ENCODE measurements at regions not wholly inside any gene's neighbourhood (a gene's known extent, or its start where the extent isn't known, plus 50 kb on each side); places are given as distances from the start of the nearest gene placed in this dataset.

DNA sequence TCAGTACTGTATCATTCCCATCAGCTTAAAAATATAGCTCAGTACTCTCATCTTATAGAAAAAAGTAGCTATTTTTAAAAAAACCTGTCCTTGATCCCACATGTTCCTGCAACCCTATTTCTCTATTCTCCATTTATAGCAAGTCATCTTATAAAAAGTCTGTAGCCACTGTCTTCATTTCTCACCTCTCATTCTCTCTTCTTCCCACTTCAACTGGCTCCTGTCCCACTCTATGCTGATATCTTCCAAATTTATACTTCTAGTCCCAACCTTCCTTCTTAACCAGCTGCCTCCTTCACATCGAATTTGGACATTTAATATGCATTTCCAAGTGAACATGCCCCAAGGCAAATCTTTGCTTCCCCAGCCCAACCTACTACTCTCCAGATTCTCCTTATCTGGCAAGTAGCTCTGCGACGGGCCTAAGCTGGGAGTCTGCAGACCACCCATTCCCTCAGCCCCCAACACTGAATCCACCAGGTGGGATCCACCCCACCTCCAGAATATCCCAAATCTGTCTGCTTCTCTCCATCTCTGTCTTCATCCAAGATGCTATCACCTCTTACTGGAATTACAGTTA, 52.0 kb upstream of the TANC2 start:
- H3K4me3 Mint-ChIP-seq = no peak overlapping the region
- no peaks in the 10 kb centered on the region for H3K36me3 Mint-ChIP-seq (ENCODE audit: insufficient read depth)
- H3K9me3 Mint-ChIP-seq = peaks cover 0 to 2% of the 10 kb centered on the region in 2 donors
- ATAC-seq (replicated peaks) = no peak
- peaks cover 10 to 40% of the 10 kb centered on the region in 2 donors for H3K27me3 Mint-ChIP-seq
- H3K4me1 Mint-ChIP-seq (ENCODE audit: low read depth in 2 of 2) = no peaks in the 10 kb centered on the region
- no peak for DNase-seq
- no peak overlapping the region for H3K27ac Mint-ChIP-seq

DNA sequence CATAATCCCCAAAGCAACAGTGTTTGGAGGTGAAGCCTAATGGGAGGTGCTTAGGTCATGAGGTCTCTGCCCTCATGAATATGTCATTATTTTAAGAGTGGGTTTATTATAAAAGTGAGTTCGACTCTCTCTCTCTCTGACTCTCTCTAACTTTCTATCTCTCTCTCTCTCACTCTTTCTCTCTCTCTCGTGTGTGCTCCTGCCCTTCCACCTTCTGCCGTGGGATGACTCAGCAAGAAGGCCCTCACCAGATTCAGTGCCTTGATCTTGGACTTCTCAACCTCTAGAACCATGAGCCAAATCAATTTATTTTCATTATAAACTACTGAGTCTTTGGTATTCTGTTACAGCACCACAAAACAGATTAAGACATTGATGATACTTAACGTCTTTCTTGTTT, 53.7 kb upstream of the TANC2 start:
- H3K4me1 Mint-ChIP-seq (ENCODE audit: low read depth in 2 of 2) = no peaks in the 10 kb centered on the region
- no peak overlapping the region for H3K27ac Mint-ChIP-seq
- ATAC-seq (replicated peaks) (no peak), DNase-seq (no peak)
- peaks cover 0 to 2% of the 10 kb centered on the region in 2 donors for H3K9me3 Mint-ChIP-seq
- H3K36me3 Mint-ChIP-seq (ENCODE audit: insufficient read depth) = no peaks in the 10 kb centered on the region
- H3K27me3 Mint-ChIP-seq = peaks cover 17 to 41% of the 10 kb centered on the region in 2 donors
- H3K4me3 Mint-ChIP-seq = no peak overlapping the region

DNA sequence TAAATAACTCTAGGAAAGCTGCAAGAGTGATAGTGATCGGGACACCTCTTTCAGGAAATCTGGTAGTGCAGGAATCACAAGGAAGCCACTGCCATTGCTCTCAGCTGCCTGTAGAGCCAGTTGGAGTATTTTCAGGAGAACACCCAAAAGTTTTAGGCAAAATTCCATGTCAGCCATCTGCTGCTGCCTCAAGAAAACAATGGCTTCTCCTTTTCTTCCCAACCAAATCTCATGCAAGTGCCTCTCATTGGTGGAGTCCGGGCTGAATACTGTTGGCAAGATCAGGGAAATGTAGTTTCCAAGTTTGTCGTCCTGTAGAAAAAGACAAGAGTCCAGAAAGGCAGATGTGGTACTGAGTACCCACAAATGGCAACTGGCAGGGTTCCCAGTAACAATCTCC, 54.9 kb upstream of the TANC2 start:
- peaks cover 17 to 38% of the 10 kb centered on the region in 2 donors for H3K27me3 Mint-ChIP-seq
- H3K4me1 Mint-ChIP-seq (ENCODE audit: low read depth in 2 of 2) = no peaks in the 10 kb centered on the region
- H3K36me3 Mint-ChIP-seq (ENCODE audit: insufficient read depth) = no peaks in the 10 kb centered on the region
- no peak for ATAC-seq (replicated peaks)
- no peak overlapping the region for H3K4me3 Mint-ChIP-seq
- H3K27ac Mint-ChIP-seq = no peak overlapping the region
- H3K9me3 Mint-ChIP-seq = peaks cover 0 to 2% of the 10 kb centered on the region in 2 donors
- no peak for DNase-seq

DNA sequence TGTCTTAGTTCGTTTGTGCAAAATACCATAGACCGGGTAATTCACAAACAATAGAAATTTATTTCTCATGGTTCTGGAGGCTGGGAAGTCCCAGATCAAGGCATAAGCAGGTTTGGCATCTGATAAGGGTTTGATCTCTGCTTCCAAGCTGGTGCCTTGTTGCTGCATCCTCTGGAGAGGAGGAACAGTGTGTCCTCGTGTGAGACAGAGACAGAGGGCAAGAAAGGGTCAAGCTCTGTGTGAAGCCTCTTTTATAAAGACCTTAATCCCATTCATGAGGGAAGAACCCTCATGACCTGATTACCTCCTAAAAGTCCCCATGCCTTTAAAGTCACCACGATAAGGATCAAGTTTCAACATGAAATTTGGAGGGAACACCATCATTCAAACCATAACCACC, 55.8 kb upstream of the TANC2 start:
- peaks cover 0 to 2% of the 10 kb centered on the region in 2 donors for H3K9me3 Mint-ChIP-seq

DNA sequence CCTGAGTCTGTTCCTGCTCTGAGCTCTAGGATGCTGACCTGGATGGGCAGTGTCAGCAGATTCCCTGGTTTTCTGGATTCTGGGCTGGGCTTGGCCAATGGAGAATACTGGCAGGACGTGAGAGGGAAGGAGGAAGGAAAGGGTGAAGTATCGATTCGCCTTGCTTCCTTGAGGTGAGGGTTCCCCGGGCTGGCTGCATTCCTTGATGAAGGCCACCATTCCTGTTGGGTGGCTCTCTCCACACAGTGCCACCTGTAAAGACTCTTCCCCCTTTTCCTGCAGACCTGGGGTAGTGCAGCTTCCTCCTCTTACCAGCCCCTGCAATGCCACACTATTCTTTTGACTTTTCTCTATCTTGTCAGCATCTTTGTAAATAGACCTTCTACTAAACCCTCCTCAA, 58.1 kb upstream of the TANC2 start:
- Mint-ChIP-seq H3K27me3 (peaks cover 11 to 21% of the 10 kb centered on the region in 2 donors), H3K27ac (no peak overlapping the region), H3K9me3 (peaks cover 0 to 2% of the 10 kb centered on the region in 2 donors), H3K4me1 (ENCODE audit: low read depth in 2 of 2) (no peaks in the 10 kb centered on the region), H3K4me3 (no peak overlapping the region), H3K36me3 (ENCODE audit: insufficient read depth) (no peaks in the 10 kb centered on the region)
- ATAC-seq (replicated peaks) = no peak
- no peak for DNase-seq

More for the DNA sequence above, 55.8 kb upstream of the TANC2 start:
- H3K36me3 Mint-ChIP-seq (ENCODE audit: insufficient read depth) = no peaks in the 10 kb centered on the region
- no peak overlapping the region for H3K4me3 Mint-ChIP-seq
- DNase-seq (no peak), ATAC-seq (replicated peaks) (no peak)
- H3K4me1 Mint-ChIP-seq (ENCODE audit: low read depth in 2 of 2) = no peaks in the 10 kb centered on the region
- no peak overlapping the region for H3K27ac Mint-ChIP-seq
- H3K27me3 Mint-ChIP-seq = peaks cover 15 to 37% of the 10 kb centered on the region in 2 donors

DNA sequence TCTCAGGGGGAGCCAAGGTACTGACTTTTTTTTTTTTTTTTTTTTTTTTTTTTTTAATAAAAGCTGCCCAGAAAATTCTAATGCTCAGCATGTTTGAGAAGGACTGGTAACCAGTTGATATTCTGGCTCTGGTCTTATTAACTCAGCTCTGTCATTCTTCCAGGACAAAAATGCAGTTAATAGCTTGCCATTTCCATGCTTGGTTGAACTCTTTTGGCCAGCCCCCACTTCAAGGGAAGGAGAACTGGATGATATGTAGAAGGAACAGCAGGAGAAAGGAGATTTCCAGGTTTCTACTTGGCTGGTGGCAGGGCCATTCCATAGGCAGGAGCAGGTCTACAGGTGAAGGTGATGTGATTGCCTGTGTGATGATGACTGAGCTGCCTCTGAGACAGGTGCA, 59.2 kb upstream of the TANC2 start:
- Mint-ChIP-seq H3K36me3 (ENCODE audit: insufficient read depth) (no peaks in the 10 kb centered on the region), H3K27me3 (peaks cover 22% of the 10 kb centered on the region in 2 donors), H3K9me3 (no peaks in the 10 kb centered on the region), H3K4me1 (ENCODE audit: low read depth in 2 of 2) (peaks cover 0 to 3% of the 10 kb centered on the region in 2 donors), H3K27ac (no peak overlapping the region), H3K4me3 (no peak overlapping the region)
- DNase-seq (no peak), ATAC-seq (replicated peaks) (no peak)

DNA sequence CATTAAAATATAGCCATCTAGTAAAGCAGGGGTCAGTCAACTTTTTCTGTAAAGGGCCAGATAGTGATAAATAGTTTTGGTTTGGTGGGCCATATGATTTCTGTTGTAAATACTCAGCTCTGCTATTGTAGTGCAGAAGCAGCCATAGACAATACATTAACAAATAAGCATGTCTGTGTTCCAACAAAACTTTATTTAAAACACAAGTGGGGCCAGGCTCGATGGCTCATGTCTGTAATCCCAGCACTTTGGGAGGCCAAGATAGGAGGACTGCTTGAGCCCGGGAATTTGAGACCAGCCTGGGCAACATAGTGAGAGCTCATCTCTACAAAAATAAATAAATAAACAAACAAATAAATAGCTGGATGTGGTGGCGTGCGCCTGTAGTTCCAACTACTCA, 60.8 kb upstream of the TANC2 start:
- no peak overlapping the region for H3K4me3 Mint-ChIP-seq
- no peaks in the 10 kb centered on the region for H3K36me3 Mint-ChIP-seq (ENCODE audit: insufficient read depth)
- no peak overlapping the region for H3K27ac Mint-ChIP-seq
- H3K4me1 Mint-ChIP-seq (ENCODE audit: low read depth in 2 of 2) = peaks cover 0 to 3% of the 10 kb centered on the region in 2 donors
- no peak for ATAC-seq (replicated peaks)
- H3K9me3 Mint-ChIP-seq = no peaks in the 10 kb centered on the region
- peaks cover 22 to 24% of the 10 kb centered on the region in 2 donors for H3K27me3 Mint-ChIP-seq
- DNase-seq = no peak

DNA sequence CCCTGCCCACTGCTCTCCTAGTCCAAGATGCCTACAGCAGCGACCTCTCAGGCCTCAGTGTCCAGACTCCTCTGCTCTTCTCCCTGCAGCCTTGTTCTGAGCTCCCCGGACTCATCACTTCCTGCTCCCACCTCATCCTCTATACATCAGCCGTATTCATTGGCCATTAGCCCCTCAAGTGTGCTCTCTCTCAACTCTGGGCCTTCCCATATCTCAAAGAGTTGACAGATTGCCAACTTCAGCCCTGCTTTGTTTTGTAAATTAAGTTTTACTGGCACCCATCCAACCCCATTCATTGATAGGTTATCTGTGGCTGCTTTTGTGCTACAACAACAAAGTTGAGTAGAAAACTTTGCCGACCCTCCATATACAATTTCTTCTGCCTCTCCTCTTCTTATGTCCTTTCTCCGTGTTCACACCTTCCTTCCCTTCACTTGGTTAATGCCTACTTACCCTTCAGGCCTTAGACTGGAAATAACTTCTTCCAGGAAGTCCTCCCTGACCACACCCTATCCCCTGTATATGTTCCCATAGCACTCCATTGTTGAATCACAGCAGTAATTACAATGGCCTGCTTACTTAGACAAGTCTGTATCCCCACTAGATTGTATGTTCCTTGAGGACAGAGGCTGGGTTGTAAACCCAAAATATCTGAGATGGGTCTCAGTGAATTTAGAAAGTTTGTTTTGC, 63.4 kb upstream of the TANC2 start:
- DNase-seq = no peak
- Mint-ChIP-seq H3K9me3 (no peaks in the 10 kb centered on the region), H3K27me3 (peaks cover 34 to 40% of the 10 kb centered on the region in 2 donors), H3K4me3 (no peak overlapping the region), H3K4me1 (ENCODE audit: low read depth in 2 of 2) (peaks cover 0 to 3% of the 10 kb centered on the region in 2 donors), H3K36me3 (ENCODE audit: insufficient read depth) (no peaks in the 10 kb centered on the region), H3K27ac (no peak overlapping the region)
- ATAC-seq (replicated peaks) = no peak

DNA sequence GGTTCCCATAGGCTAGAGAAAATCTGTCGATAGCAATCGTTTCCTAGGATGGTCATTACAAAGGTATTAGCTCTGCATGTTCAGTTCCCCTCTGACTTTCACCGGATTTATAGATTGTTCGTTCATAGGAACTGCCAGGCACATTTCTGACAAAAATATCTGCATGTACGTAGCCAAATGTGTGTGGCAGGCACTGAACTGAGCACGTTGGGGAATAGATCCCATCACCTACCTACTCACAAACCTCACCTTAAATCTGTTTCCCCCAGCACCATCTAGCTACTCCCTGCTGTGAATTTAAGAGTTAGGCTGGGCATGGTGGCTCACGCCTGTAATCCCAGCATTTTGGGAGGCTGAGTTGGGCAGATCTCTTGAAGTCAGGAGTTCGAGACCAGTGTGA, 64.5 kb upstream of the TANC2 start:
- DNase-seq = no peak
- ATAC-seq (replicated peaks) = no peak
- Mint-ChIP-seq H3K4me1 (ENCODE audit: low read depth in 2 of 2) (peaks cover 0 to 3% of the 10 kb centered on the region in 2 donors), H3K9me3 (no peaks in the 10 kb centered on the region), H3K27me3 (peaks cover 41 to 44% of the 10 kb centered on the region in 2 donors), H3K27ac (no peak overlapping the region), H3K4me3 (no peak overlapping the region), H3K36me3 (ENCODE audit: insufficient read depth) (no peaks in the 10 kb centered on the region)

DNA sequence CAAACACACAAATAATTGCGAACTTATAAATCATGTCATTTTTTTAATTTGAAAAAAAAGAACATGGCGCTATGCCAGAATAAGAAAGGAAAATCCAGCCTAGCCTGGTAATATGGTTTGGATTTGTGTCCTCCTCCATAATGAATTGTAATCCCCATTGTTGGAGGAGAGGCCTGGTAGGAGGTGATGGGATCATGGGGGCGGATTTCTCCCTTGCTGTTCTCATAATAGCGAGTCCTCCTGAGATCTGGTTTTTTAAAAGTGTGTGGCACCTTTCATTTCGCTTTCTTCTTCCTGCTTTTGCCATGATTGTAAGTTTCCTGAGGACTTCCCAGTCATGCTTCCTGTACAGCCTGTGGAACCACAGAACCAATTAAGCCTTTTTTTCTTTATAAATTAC, 65.9 kb upstream of the TANC2 start:
- Mint-ChIP-seq H3K4me1 (ENCODE audit: low read depth in 2 of 2) (peaks cover 0 to 3% of the 10 kb centered on the region in 2 donors), H3K9me3 (no peaks in the 10 kb centered on the region), H3K4me3 (no peak overlapping the region), H3K27ac (no peak overlapping the region), H3K36me3 (ENCODE audit: insufficient read depth) (no peaks in the 10 kb centered on the region), H3K27me3 (peaks cover 44 to 48% of the 10 kb centered on the region in 2 donors)
- no peak for DNase-seq
- no peak for ATAC-seq (replicated peaks)

DNA sequence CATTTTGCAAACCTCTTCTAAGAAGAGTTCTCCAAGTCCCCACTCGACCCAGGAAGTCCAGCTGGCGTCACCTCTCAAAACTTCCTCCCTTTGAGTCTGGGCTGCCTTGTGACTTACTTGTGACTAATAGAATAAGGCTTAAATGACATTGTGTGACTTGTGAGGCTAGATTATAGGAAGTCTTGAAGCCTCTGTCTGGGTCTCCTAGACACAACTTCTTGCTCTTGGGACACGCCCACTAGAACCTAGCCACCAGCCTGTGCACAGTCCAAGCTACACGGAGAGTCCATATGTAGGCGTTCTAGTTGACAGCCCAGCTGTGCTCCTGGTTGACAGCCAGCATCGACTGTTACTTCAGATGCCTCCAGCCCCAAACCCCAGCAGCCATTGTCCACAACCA, 66.7 kb upstream of the TANC2 start:
- ATAC-seq (replicated peaks) = no peak
- peaks cover 0 to 3% of the 10 kb centered on the region in 2 donors for H3K4me1 Mint-ChIP-seq (ENCODE audit: low read depth in 2 of 2)
- no peak overlapping the region for H3K27ac Mint-ChIP-seq
- no peaks in the 10 kb centered on the region for H3K36me3 Mint-ChIP-seq (ENCODE audit: insufficient read depth)
- no peak overlapping the region for H3K4me3 Mint-ChIP-seq
- no peaks in the 10 kb centered on the region for H3K9me3 Mint-ChIP-seq
- H3K27me3 Mint-ChIP-seq = peaks cover 44 to 50% of the 10 kb centered on the region in 2 donors
- DNase-seq = no peak

DNA sequence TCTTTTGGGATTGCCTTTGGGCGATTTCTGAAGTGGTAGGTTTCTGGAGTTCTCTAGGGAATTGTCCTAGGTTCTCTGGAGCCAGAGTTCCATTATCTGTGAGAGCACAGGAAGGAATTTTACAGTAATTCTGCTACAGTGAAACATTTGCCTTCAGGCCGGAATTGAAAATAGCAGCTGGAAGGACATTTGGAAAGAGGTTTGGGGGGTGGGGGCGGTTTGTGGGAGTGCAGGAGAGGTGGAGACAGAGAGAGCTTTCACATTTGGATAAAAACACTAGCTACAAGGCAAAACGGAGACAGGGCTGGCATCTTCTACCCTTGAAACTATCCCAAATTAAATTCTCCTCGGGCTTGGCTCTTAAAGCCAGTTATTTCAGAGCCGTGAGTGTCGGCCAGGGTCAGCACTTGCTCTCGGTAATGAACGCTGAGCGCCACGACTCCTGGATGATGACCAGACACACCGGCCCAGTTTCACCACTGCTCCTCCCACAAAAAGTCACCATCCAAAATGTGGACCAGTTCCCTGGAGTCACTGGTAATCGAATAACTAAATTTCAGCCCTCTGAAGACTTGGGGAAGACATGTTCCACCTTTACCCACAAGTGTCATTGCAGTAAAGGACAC, 67.7 kb upstream of the TANC2 start:
- Mint-ChIP-seq H3K4me3 (no peak overlapping the region), H3K36me3 (ENCODE audit: insufficient read depth) (no peaks in the 10 kb centered on the region), H3K9me3 (no peaks in the 10 kb centered on the region), H3K4me1 (ENCODE audit: low read depth in 2 of 2) (peaks cover 0 to 3% of the 10 kb centered on the region in 2 donors), H3K27me3 (peaks cover 44 to 50% of the 10 kb centered on the region in 2 donors), H3K27ac (no peak overlapping the region)
- DNase-seq (no peak), ATAC-seq (replicated peaks) (no peak)

DNA sequence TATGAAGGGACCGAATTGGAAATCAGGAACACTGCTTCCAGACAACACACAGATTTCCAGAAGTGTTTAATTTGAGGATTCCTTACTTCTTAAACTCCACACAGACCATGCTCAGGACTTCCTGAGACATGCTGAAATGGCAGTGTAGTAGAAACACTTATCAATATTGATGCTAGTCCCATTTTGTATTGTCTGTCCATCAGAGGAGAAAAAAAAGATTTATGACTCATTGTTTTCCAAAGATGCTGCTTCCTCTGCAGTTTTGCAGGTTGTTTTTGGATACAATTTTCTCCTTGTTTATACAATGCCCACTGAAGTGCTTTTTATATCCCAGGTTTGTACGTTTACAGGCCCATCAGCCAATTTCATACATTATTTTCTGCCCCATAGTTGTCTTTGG, 68.3 kb upstream of the TANC2 start:
- no peaks in the 10 kb centered on the region for H3K9me3 Mint-ChIP-seq
- no peaks in the 10 kb centered on the region for H3K36me3 Mint-ChIP-seq (ENCODE audit: insufficient read depth)
- H3K4me1 Mint-ChIP-seq (ENCODE audit: low read depth in 2 of 2) = peaks cover 0 to 4% of the 10 kb centered on the region in 2 donors
- ATAC-seq (replicated peaks) (no peak), DNase-seq (no peak)
- H3K27ac Mint-ChIP-seq = no peak overlapping the region
- peaks cover 38 to 44% of the 10 kb centered on the region in 2 donors for H3K27me3 Mint-ChIP-seq
- no peak overlapping the region for H3K4me3 Mint-ChIP-seq

Data from effector memory CD8-positive, alpha-beta T cell (primary cell).